ENCODE measurements at regions not wholly inside any gene's neighbourhood (a gene's known extent, or its start where the extent isn't known, plus 50 kb on each side); places are given as distances from the start of the nearest gene placed in this dataset.

DNA sequence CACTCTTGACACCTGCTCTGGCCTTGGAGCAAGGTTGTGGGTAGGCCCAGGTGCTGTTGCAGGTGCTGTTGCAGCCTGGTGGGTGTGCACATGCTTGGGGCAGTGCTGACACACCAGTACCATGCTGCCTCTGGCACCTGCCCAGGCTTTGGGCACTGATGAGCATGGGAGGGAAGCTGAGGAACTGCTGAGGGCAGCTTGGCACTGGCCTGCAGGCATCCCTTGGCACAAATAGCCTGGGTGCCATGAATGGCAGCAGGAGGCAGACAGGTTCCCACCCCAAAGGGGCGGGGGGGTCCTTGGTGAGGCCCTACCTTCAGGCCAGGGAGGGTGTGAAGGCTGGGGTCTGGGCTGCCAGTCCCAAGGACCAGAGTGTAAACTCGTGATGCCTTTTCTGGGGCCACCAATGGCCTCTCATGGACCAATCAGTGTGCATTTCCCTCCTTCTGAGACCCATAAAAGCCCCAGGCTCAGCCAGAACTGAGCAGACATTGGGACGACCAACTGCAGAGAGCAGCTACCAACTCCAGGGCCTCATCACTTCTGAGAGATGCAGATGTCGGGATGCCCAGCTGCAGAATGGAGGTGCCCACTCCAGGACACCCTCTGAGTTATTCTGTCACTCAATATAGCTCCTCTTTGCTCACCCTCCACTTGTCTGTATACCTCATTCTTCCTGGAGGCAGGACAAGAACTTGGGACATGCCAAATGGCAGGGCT lies 547.4 kb downstream of the ZWINT start:
- CTCF ChIA-PET (ENCODE audit: partially characterized antibody), result interaction anchor here (0.6 kb wide), 1 partner anchor 16 kb away, joined by 3 read pairs; no protein-coding TSS in a partner anchor

More for the DNA sequence above, 547.4 kb downstream of the ZWINT start:
- Histone ChIP-seq H4K91ac (replicated peaks; ENCODE audit: insufficient read length, low read length) (no peak overlapping the region), H4K8ac (ENCODE audit: extremely low read depth, insufficient read depth, low read length) (no peak overlapping the region), H3K18ac (ENCODE audit: extremely low read depth, low read length) (no peak overlapping the region), H3K4me3 (ENCODE audit: extremely low read depth in 1 of 4, insufficient read depth in 2 of 4, low read depth in 3 of 4, low read length in 4 of 4) (no peak overlapping the region), H3K27me3 (replicated peaks in 1 of 4; ENCODE audit: control insufficient read depth in 3 of 4, extremely low read depth in 1 of 4, insufficient read depth in 3 of 4, low read length in 3 of 4) (no peaks in the 10 kb centered on the region), H3K4me2 (ENCODE audit: insufficient read depth in 1 of 2, low read depth in 2 of 2, low read length in 2 of 2) (no peak overlapping the region), H3K27ac (ENCODE audit: low read depth, low read length) (no peak overlapping the region), H2BK12ac (ENCODE audit: low read depth, low read length) (peak overlapping the region; percentile 43; the same call in 1 of the 2 replicates), H2BK5ac (ENCODE audit: low read depth, low read length) (no peak overlapping the region), H2AK5ac (ENCODE audit: low read depth, low read length) (no peak overlapping the region), H3K9ac (replicated peaks in 1 of 4; ENCODE audit: extremely low read depth in 1 of 4, low read depth in 3 of 4, low read length in 3 of 4) (no peak overlapping the region), H3K79me2 (ENCODE audit: control insufficient read depth in 1 of 2, insufficient read depth in 2 of 2, low read length in 2 of 2) (no peaks in the 10 kb centered on the region), H3K56ac (replicated peaks; ENCODE audit: insufficient read length, low read depth, low read length) (no peak overlapping the region), H3K79me1 (ENCODE audit: low read depth, low read length) (no peaks in the 10 kb centered on the region), H2AFZ (ENCODE audit: low read length) (no peak overlapping the region), H3K23me2 (ENCODE audit: low read depth, low read length) (no peaks in the 10 kb centered on the region), H2BK20ac (ENCODE audit: low read length) (no peak overlapping the region), H2BK15ac (ENCODE audit: low read length) (no peak overlapping the region), H3K23ac (ENCODE audit: insufficient read length) (no peak overlapping the region), H4K5ac (ENCODE audit: insufficient read length, low read depth, low read length) (no peak overlapping the region), H4K20me1 (replicated peaks in 1 of 2; ENCODE audit: control insufficient read depth in 1 of 2, insufficient read depth in 2 of 2, low read length in 2 of 2) (no peaks in the 10 kb centered on the region), H3K4ac (replicated peaks; ENCODE audit: insufficient read length, low read depth, low read length) (no peak overlapping the region), H3K14ac (ENCODE audit: insufficient read length) (no peak overlapping the region), H3K36me3 (ENCODE audit: control insufficient read depth in 2 of 4, insufficient read depth in 4 of 4, low read length in 3 of 4) (peaks cover 0 to 4% (median 0%) of the 10 kb centered on the region in 4 experiments; a peak in 1 of 8 replicates), H3K9me3 (ENCODE audit: insufficient read depth in 2 of 2, low read depth in 1 of 2, low read length in 1 of 2) (peaks cover 5 to 12% of the 10 kb centered on the region in 2 experiments), H2BK120ac (replicated peaks; ENCODE audit: low read depth, low read length) (no peak overlapping the region), H3K4me1 (replicated peaks in 1 of 4; ENCODE audit: control insufficient read depth in 3 of 4, insufficient read depth in 4 of 4, low read length in 3 of 4) (no peaks in the 10 kb centered on the region)
- 59% methylated on average over 4 of the region's 4 CpGs; no CpG with 5 or more reads in 1 of the 2 experiments for WGBS, 2 experiments (ENCODE audit: extremely low coverage in 1 of 2, insufficient coverage in 1 of 2, insufficient read length in 1 of 2, insufficient replicate concordance in 2 of 2, low coverage in 1 of 2, low lambda C conversion rate in 2 of 2, missing lambda C conversion rate in 1 of 2)
- POLR2A ChIA-PET (ENCODE audit: partially characterized antibody), result interaction anchor here (0.9 kb wide), 1 partner anchor 15 kb away, joined by 3 read pairs; no protein-coding TSS in a partner anchor
- TF ChIP-seq JUND (IDR thresholded peaks at IDR 0.05; ENCODE audit: low read length), result no peak
- no peak for TF ChIP-seq RAD21 (IDR thresholded peaks at IDR 0.05 in 1 of 2, conservative IDR thresholded peaks at IDR 0.05 in 1 of 2; ENCODE audit: low read depth in 2 of 2, low read length in 2 of 2)
- TF ChIP-seq MAFK (IDR thresholded peaks at IDR 0.05; ENCODE audit: low read depth, low read length), result no peak
- TF ChIP-seq NRF1 (IDR thresholded peaks at IDR 0.05; ENCODE audit: low read depth, low read length), result no peak
- no peak for TF ChIP-seq POU5F1 (IDR thresholded peaks at IDR 0.05; ENCODE audit: low read depth, low read length)
- TF ChIP-seq FOSL1 (IDR thresholded peaks at IDR 0.05; ENCODE audit: insufficient read depth, low read depth, low read length), result no peak
- no peak for TF ChIP-seq EP300 (IDR thresholded peaks at IDR 0.05; ENCODE audit: borderline replicate concordance in 1 of 2, low read depth in 2 of 2, low read length in 2 of 2)
- FAIRE-seq (no peak), DNase-seq (ENCODE audit: low read depth in 1 of 2, low spot score in 2 of 2) (no peak)

All from H1 (cell line).